ENCODE measurements at regions not wholly inside any gene's neighbourhood (a gene's known extent, or its start where the extent isn't known, plus 50 kb on each side); places are given as distances from the start of the nearest gene placed in this dataset.

GRCh38 chr6:16001158-16001557 lies 127.7 kb upstream of the MYLIP start:
- no TSS peak for BruUV-seq (replicated peaks)
- Histone ChIP-seq H2AFZ (ENCODE audit: control insufficient read depth, low read depth, low read length) (no peak overlapping the region), H3K4me3 (no peak overlapping the region), H3K9me3 (replicated peaks; ENCODE audit: control insufficient read depth, insufficient read depth, low read length) (no peaks in the 10 kb centered on the region), H3K4me1 (ENCODE audit: control insufficient read depth, insufficient read depth, low read length) (peaks cover 6% of the 10 kb centered on the region; the same call in 1 of the 2 replicates), H3K9ac (ENCODE audit: control insufficient read depth, insufficient read depth, low read length) (no peak overlapping the region), H4K20me1 (ENCODE audit: control insufficient read depth, insufficient read depth) (no peaks in the 10 kb centered on the region), H3K36me3 (ENCODE audit: control insufficient read depth in 2 of 2, insufficient read depth in 2 of 2, low read length in 1 of 2) (no peaks in the 10 kb centered on the region), H3K27me3 (replicated peaks in 1 of 2; ENCODE audit: control insufficient read depth in 2 of 2, insufficient read depth in 2 of 2, low read length in 1 of 2) (no peaks in the 10 kb centered on the region), H3K4me2 (ENCODE audit: control insufficient read depth, insufficient read depth) (no peak overlapping the region), H3K27ac (ENCODE audit: control insufficient read depth, insufficient read depth) (no peak overlapping the region), H3K79me2 (ENCODE audit: control insufficient read depth, insufficient read depth, low read length) (no peaks in the 10 kb centered on the region)
- ChIA-PET SMC1A (ENCODE audit: uncharacterized antibody, unreplicated experiment) (interaction anchor here (0.7 to 1.3 kb wide), 4 partner anchors 11 to 106 kb away, joined by 3 to 4 read pairs (median 3); no protein-coding TSS in a partner anchor), RAD21 (ENCODE audit: unreplicated experiment) (interaction anchor here (0.7 to 1.5 kb wide), 3 partner anchors 10 to 99 kb away, joined by 3 to 4 read pairs (median 3); no protein-coding TSS in a partner anchor), POLR2A (interaction anchor here (0.9 kb wide), 1 partner anchor 9 kb away, joined by 4 read pairs; no protein-coding TSS in a partner anchor), CTCF (no interaction called here)
- 78% methylated on average over 5 of the region's 5 CpGs for WGBS (ENCODE audit: insufficient coverage, insufficient replicate concordance, low lambda C conversion rate, missing lambda C conversion rate)
- intact Hi-C loops (cut with micrococcal nuclease; ENCODE audit: unreplicated experiment) = no loop called here
- ATAC-seq (no peak), FAIRE-seq (no peak), DNase-seq (ENCODE audit: low read depth, low spot score) (no peak)
- no peak for TF ChIP-seq SIX5 (IDR thresholded peaks at IDR 0.05; ENCODE audit: low read depth, low read length, severe bottlenecking)
- no peak for TF ChIP-seq ZNF274 (IDR thresholded peaks at IDR 0.05; ENCODE audit: insufficient read depth, insufficient read length)
- TF ChIP-seq CREM (IDR thresholded peaks at IDR 0.05; ENCODE audit: low read depth) = no peak
- TF ChIP-seq ZBTB4 (CRISPR knock-in tag; IDR thresholded peaks at IDR 0.05) = no peak
- no peak for TF ChIP-seq HDGF (IDR thresholded peaks at IDR 0.05)
- no peak for TF ChIP-seq DPF2 (IDR thresholded peaks at IDR 0.05)
- TF ChIP-seq CTCF (IDR thresholded peaks at IDR 0.05 in 2 of 3, conservative IDR thresholded peaks at IDR 0.05 in 1 of 3; ENCODE audit: control insufficient read depth in 2 of 3, extremely low read depth in 1 of 3, insufficient read depth in 1 of 3, low read depth in 3 of 3, low read length in 3 of 3) = no peak
- no peak for TF ChIP-seq CBFB (IDR thresholded peaks at IDR 0.05; ENCODE audit: low read depth)
- TF ChIP-seq NR2F1 (conservative IDR thresholded peaks at IDR 0.05) = no peak
- no peak for TF ChIP-seq SMARCA5 (IDR thresholded peaks at IDR 0.05)
- TF ChIP-seq BHLHE40 (IDR thresholded peaks at IDR 0.05; ENCODE audit: borderline replicate concordance in 1 of 2, low read depth in 2 of 2, low read length in 1 of 2) = no peak
- TF ChIP-seq NR2C1 (IDR thresholded peaks at IDR 0.05) = no peak
- in situ Hi-C loops (cut with MboI) = no loop called here

All from GM12878 (cell line).